NCI-H2227 treated with DMSO at 0.1 percent for 48 hours (cell line): ENCODE measurements at regions not wholly inside any gene's neighbourhood (a gene's known extent, or its start where the extent isn't known, plus 50 kb on each side); places are given as distances from the start of the nearest gene placed in this dataset.
A peak's percentile ranks its signal among the peaks of the same experiment; 100 is the strongest.
"Not testable (repeated sequence)": the region's sequence is repeated elsewhere in the genome, so short reads cannot be mapped to it uniquely, and the experiment has no call there.

Source experiments
- DNase-seq: peaks from one replicate; lab custom pipeline; 2025; lab: John Stamatoyannopoulos, UW

- no peak for DNase-seq
These were observed 69.8 kb downstream of the IGSF1 start for GRCh38 chrX:131219271-131219670.

DNA sequence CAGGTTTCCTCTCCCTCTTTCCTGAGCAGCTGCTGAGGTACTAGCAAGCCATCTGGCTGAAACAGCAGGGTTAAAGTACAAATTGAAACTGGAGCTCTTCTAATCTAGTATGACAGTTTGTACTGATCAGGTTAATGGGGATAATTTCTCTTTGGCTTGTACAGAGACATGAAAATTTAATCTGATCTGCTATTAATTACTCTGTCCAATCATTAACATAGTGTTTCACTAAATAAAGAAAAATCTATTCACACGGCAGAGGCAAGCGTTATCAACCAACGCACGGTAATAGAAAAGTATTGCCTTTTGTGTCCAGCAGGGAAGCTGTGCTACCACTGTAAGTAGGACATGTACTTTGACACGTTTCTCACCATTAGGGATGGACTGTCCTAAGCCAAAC, 71.1 kb downstream of the IGSF1 start:
- DNase-seq: no peak

- no peak for DNase-seq
These were observed 72.3 kb downstream of the IGSF1 start for GRCh38 chrX:131216828-131217227.

DNA sequence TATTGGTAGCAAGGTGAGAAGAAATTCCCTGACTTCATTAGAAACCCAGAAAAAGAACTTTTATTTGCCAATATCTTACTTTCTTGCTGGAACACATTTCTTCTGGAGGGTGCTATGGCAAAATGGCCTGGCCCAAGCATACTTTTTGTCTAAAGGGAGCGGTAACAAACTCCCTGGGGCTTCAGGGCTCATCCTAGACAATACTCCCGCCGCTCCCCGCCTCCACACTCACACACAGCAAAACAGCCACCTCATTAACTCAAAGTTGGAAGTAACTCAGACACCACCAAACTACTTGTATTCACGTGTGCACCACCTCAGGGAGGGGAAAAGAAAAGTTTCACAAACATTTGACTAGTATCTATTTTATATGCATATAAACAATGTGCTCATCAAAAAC, 75.7 kb downstream of the IGSF1 start:
- DNase-seq: no peak

- no peak for DNase-seq
These were observed 86.3 kb downstream of the IGSF1 start for GRCh38 chrX:131202766-131203165.

- DNase-seq: no peak
These were observed 87.1 kb downstream of the IGSF1 start for GRCh38 chrX:131201986-131202385.

- peak; percentile 2 for DNase-seq
These were observed 90.0 kb downstream of the IGSF1 start for GRCh38 chrX:131199091-131199490.

GRCh38 chrX:131187206-131187605, 101.9 kb downstream of the IGSF1 start:
- DNase-seq: no peak

- DNase-seq: no peak
These were observed 112.0 kb downstream of the ARHGAP36 start for GRCh38 chrX:131170148-131170547.

DNA sequence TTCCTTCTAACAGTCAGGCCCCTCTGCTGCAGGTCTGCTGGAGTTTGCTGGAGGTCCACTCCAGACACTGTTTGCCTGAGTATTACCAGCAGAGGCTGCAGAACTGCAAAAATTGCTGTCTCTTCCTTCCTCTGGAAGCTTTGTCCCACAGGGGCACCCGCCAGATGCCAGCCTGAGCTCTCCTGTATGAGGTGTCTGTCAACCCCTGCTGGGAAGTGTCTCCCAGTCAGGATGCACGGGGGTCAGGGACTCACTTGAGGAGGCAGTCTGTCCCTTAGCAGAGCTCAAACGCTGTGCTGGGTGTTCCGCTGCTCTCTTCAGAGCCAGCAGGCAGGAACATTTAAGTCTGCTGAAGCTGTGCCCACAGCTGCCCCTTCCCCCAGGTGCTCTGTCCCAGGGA, 105.5 kb downstream of the ARHGAP36 start:
- DNase-seq: not testable (repeated sequence)

GRCh38 chrX:131157656-131158055, 99.5 kb downstream of the ARHGAP36 start:
- not testable (repeated sequence) for DNase-seq

GRCh38 chrX:131146702-131147101, 88.6 kb downstream of the ARHGAP36 start:
- no peak for DNase-seq
